RWPE2 (cell line): ENCODE measurements at regions not wholly inside any gene's neighbourhood (a gene's known extent, or its start where the extent isn't known, plus 50 kb on each side); places are given as distances from the start of the nearest gene placed in this dataset.

Experiments
- ATAC-seq: fragments of 200-7000 bp; cut with Tn5 transposase; 3 replicates; pipeline ENCODE4 v1.9.1; 2021; ENCODE audit warnings: low read depth
- DNase-seq: peaks from one replicate; pipeline ENCODE4 v3.0.0-alpha.2; 2020; ENCODE audit warnings: low spot score
- H3K27ac ChIP-seq: fragments of 450-650 bp; 2 replicates; pipeline ENCODE4 v1.5.1; 2017; ENCODE audit warnings: mild to moderate bottlenecking; ENCODE audit not compliant: poor library complexity, severe bottlenecking
- H3K27me3 ChIP-seq: fragments of 250-450 bp; sonication (Bioruptor Pico); 2 replicates; pipeline ENCODE4 v1.5.1; 2021; ENCODE audit warnings: mild to moderate bottlenecking, moderate library complexity; ENCODE audit not compliant: insufficient read depth, poor library complexity, severe bottlenecking
- H3K36me3 ChIP-seq: fragments of 250-450 bp; sonication (Bioruptor Pico); 2 replicates; pipeline ENCODE4 v1.5.1; 2020; ENCODE audit warnings: low read depth, mild to moderate bottlenecking, moderate library complexity
- H3K4me1 ChIP-seq: fragments of 250-450 bp; sonication (Bioruptor Pico); 2 replicates; pipeline ENCODE4 v1.5.1; 2021; ENCODE audit warnings: mild to moderate bottlenecking, moderate library complexity; ENCODE audit not compliant: insufficient read depth, poor library complexity, severe bottlenecking
- H3K4me3 ChIP-seq: fragments of 250-450 bp; sonication (Bioruptor Pico); 2 replicates; pipeline ENCODE4 v1.5.1; 2021; ENCODE audit warnings: mild to moderate bottlenecking, moderate library complexity; ENCODE audit not compliant: severe bottlenecking
- H3K9me3 ChIP-seq: fragments of 250-450 bp; sonication (Bioruptor Pico); 2 replicates; pipeline ENCODE4 v1.5.1; 2021; ENCODE audit warnings: mild to moderate bottlenecking, moderate library complexity; ENCODE audit not compliant: severe bottlenecking
- CTCF ChIP-seq: fragments of 450-650 bp; IDR thresholded peaks from one replicate; pipeline ENCODE4 v1.5.1; 2017; ENCODE audit warnings: mild to moderate bottlenecking, moderate library complexity; ENCODE audit not compliant: poor library complexity, severe bottlenecking

GRCh38 chr20:57024849-57025248, 241.6 kb downstream of the BMP7 start:
- no peaks in the 10 kb centered on the region for H3K9me3 ChIP-seq
- H3K4me1 ChIP-seq = no peaks in the 10 kb centered on the region
- TF ChIP-seq CTCF = no peak
- H3K36me3 ChIP-seq = no peaks in the 10 kb centered on the region
- H3K4me3 ChIP-seq = no peak overlapping the region
- H3K27me3 ChIP-seq = peaks cover 19% of the 10 kb centered on the region
- no peak overlapping the region for H3K27ac ChIP-seq
- DNase-seq (peak; percentile 37), ATAC-seq (no peak)

GRCh38 chr20:57025261-57025660, 241.2 kb downstream of the BMP7 start:
- H3K36me3 ChIP-seq = no peaks in the 10 kb centered on the region
- H3K4me1 ChIP-seq = no peaks in the 10 kb centered on the region
- DNase-seq (peak; percentile 45), ATAC-seq (no peak)
- H3K9me3 ChIP-seq = no peaks in the 10 kb centered on the region
- H3K4me3 ChIP-seq = no peak overlapping the region
- TF ChIP-seq CTCF = no peak
- peaks cover 15% of the 10 kb centered on the region for H3K27me3 ChIP-seq
- no peak overlapping the region for H3K27ac ChIP-seq

DNA sequence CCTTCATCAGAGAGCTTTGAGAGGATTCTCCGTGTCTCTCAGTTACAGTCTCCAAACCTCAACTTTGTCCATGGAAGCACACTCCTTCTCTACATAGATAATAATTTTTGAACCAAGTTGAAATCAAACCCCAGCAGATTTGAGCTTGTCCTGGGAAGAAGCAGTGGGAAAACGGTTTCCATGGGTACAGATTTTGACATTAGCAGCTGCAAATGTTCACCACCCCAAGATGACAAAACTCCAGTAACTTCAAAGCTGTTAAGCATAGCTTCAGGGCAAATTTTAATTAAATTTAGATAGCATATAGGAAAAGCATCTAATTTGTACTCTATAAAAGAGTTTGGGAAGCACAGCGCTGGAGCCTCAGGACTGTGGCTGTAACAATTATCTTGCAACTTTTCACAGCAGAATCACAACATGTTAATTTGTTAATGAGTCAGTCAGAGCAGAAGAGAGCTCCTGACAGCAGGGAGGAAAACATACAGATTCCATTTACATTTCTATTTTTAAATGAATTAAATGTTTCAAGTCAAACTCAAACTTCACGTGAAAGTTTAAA, 240.7 kb downstream of the BMP7 start:
- Histone ChIP-seq H3K4me3 (no peak overlapping the region), H3K36me3 (no peaks in the 10 kb centered on the region), H3K27ac (no peak overlapping the region), H3K4me1 (no peaks in the 10 kb centered on the region), H3K27me3 (peaks cover 10% of the 10 kb centered on the region), H3K9me3 (no peaks in the 10 kb centered on the region)
- ATAC-seq = no peak
- TF ChIP-seq CTCF = no peak
- DNase-seq = no peak

- Histone ChIP-seq H3K4me1 (peaks cover 8% of the 10 kb centered on the region), H3K27ac (no peak overlapping the region), H3K4me3 (no peak overlapping the region), H3K36me3 (no peaks in the 10 kb centered on the region), H3K9me3 (no peaks in the 10 kb centered on the region), H3K27me3 (no peaks in the 10 kb centered on the region)
- peak; percentile 29 for DNase-seq
- no peak for TF ChIP-seq CTCF
- ATAC-seq = no peak
Observed at GRCh38 chr20:57027777-57028176, 238.7 kb downstream of the BMP7 start.
